ENCODE measurements at regions not wholly inside any gene's neighbourhood (a gene's known extent, or its start where the extent isn't known, plus 50 kb on each side); places are given as distances from the start of the nearest gene placed in this dataset.

DNA sequence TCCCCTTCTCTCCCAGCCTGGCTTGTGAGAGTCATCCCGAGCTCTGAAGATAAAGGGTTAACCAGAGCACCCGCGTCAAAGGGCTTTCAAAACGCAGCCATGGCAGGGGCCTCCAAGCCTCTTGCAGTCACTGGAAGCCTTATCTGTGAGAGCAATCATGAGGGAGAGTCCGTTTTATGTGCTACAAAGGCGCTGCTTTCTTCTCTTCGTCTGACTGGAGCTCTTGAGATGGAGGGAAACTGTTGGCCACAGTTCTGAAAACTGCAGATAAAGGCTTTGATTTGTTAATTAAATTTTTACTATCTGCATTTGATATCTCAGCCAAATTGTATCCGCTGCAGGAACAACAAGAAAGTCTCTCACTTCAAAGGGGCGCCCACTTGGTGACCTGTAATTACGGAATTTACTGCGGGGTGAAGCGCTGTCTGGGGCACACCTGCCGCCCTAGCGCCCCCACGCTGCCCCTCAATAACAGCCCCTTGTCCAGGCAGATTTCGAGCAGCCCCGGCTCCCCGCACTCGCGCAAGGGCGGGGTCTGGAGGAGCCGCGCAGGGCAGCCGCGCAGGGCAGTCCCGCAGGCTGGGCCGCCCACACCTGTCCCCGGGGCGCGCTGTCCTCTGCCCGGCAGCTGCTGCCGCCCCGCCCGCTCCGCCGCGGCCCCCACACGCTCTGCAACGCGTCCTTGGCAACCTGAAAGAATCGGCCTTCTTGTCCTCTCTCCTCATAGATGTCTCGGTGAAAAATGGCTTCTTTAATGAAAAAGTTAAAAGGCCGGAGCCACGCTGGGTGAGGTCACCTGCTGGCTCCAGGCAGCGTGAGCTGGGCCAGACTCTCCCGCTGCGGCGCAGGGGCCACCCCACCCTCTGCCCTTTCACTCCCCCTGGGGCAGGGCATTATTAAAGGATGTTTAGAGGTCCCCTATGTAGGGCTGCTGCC is 217.9 kb downstream of the VAPA start:
- no peak overlapping the region; the same call in 1 of the 2 replicates for H2BK15ac ChIP-seq (ENCODE audit: low read depth, low read length)
- no peak overlapping the region for H3K27ac Mint-ChIP-seq
- no peak overlapping the region for H3K23ac ChIP-seq (ENCODE audit: insufficient read length, low read depth, low read length)
- H2AK5ac ChIP-seq (ENCODE audit: insufficient read length, low read length), result no peak overlapping the region
- no peaks in the 10 kb centered on the region for H3K9me3 Mint-ChIP-seq
- peaks cover 15% of the 10 kb centered on the region for H3K27me3 Mint-ChIP-seq (ENCODE audit: low read depth)
- H3K4me2 ChIP-seq (ENCODE audit: insufficient read depth, insufficient read length, low read length), result peak overlapping the region; percentile 50
- H2AFZ ChIP-seq (ENCODE audit: low read length), result peak overlapping the region; percentile 9
- H3K14ac ChIP-seq (ENCODE audit: insufficient read depth, low read length), result no peak overlapping the region; the same call in 1 of the 2 replicates
- no CpG with 5 or more reads among the region's 48 CpGs for WGBS (ENCODE audit: extremely low coverage, insufficient read length, low lambda C conversion rate)
- H3K79me2 ChIP-seq (ENCODE audit: insufficient read depth, low read length), result no peaks in the 10 kb centered on the region
- H3K9me3 ChIP-seq (ENCODE audit: control insufficient read depth, low read depth, low read length), result no peaks in the 10 kb centered on the region
- no peak overlapping the region for H4K5ac ChIP-seq (ENCODE audit: insufficient read length, low read depth, low read length)
- H2BK5ac ChIP-seq (ENCODE audit: insufficient read length, low read length), result no peak overlapping the region
- 0 out of 2 replicates have a peak, but pooled peaks cover 5% of the 10 kb centered on the region for H3K4me1 ChIP-seq (ENCODE audit: insufficient read depth, low read length)
- peak; percentile 55 for DNase-seq
- no peak overlapping the region for H3K56ac ChIP-seq (ENCODE audit: insufficient read length, low read depth, low read length)
- H3K23me2 ChIP-seq (ENCODE audit: insufficient read length, low read depth, low read length, poor library complexity, severe bottlenecking), result peaks cover 10% of the 10 kb centered on the region
- no peak overlapping the region for H2BK120ac ChIP-seq (ENCODE audit: low read depth, low read length, poor library complexity, severe bottlenecking)
- H2BK20ac ChIP-seq (ENCODE audit: low read depth, low read length, poor library complexity, severe bottlenecking), result no peak overlapping the region
- peaks cover 22 to 24% of the 10 kb centered on the region in 2 experiments for H3K4me1 Mint-ChIP-seq
- peak; percentile 16; the same call in 1 of the 3 replicates for TF ChIP-seq CTCF (conservative IDR thresholded peaks at IDR 0.05)
- peak overlapping the region; percentile 65 to 76 for H3K4me3 Mint-ChIP-seq
- H3T11ph ChIP-seq (ENCODE audit: low read length), result no peak overlapping the region
- no peak overlapping the region for H4K8ac ChIP-seq (replicated peaks; ENCODE audit: insufficient read length, low read depth, low read length)
- no peak overlapping the region for H4K91ac ChIP-seq (ENCODE audit: insufficient read length, low read depth, low read length)
- H3K27me3 ChIP-seq (ENCODE audit: insufficient read depth, low read length), result no peaks in the 10 kb centered on the region
- no peaks in the 10 kb centered on the region for H3K79me1 ChIP-seq (ENCODE audit: insufficient read depth, low read depth, low read length, poor library complexity, severe bottlenecking)
- no peak overlapping the region for H3K18ac ChIP-seq (ENCODE audit: insufficient read length, low read depth, low read length)
- H3K27ac ChIP-seq (ENCODE audit: insufficient read length, low read depth, low read length), result no peak overlapping the region
- no peaks in the 10 kb centered on the region for H3K36me3 Mint-ChIP-seq (ENCODE audit: insufficient read depth in 1 of 3, low read depth in 3 of 3)
- H2BK12ac ChIP-seq (ENCODE audit: insufficient read length, low read depth, low read length), result no peak overlapping the region
- H3K9ac ChIP-seq (ENCODE audit: extremely low read depth, insufficient read length, low read length), result no peak overlapping the region
- H4K20me1 ChIP-seq (ENCODE audit: control insufficient read depth, insufficient read depth, insufficient read length), result no peaks in the 10 kb centered on the region
- H3K4ac ChIP-seq (ENCODE audit: low read depth, low read length), result no peak overlapping the region

Data from H9 (cell line).